ENCODE measurements at regions not wholly inside any gene's neighbourhood (a gene's known extent, or its start where the extent isn't known, plus 50 kb on each side); places are given as distances from the start of the nearest gene placed in this dataset.

DNA sequence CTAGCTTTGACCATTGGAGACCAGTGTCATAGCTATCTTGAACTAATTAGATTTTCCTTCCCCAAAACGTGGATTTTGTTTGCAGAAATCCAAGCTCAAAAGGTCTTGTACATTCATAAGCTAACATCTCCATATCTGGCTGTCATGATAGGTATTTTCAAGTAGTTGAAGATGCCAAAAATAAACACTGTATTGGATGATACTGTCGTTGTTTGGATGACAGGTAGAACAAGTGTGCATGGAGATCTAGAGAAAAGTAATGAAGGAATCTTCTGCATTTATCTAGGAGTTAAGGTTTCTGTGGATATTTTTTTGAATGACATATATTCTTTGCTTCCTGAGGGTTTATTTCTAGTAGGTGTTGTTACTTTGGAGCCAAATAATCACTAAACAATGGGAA, 1696.1 kb downstream of the SI start:
- H2AFZ ChIP-seq (ENCODE audit: low read depth) = no peak overlapping the region
- H3F3A ChIP-seq (replicated peaks; ENCODE audit: insufficient read depth) = no peaks in the 10 kb centered on the region
- 21% methylated on average over 2 of the region's 2 CpGs for WGBS (ENCODE audit: low lambda C conversion rate)
- no peaks in the 10 kb centered on the region for H3K9me2 ChIP-seq
- H3K27me3 ChIP-seq (ENCODE audit: insufficient read depth) = no peaks in the 10 kb centered on the region
- no peaks in the 10 kb centered on the region for H3K79me2 ChIP-seq (ENCODE audit: insufficient read depth)
- no peaks in the 10 kb centered on the region for H4K20me1 ChIP-seq (ENCODE audit: insufficient read depth)
- H3K27ac ChIP-seq (ENCODE audit: low read depth in 2 of 2, low read length in 1 of 2) = no peak overlapping the region
- no peaks in the 10 kb centered on the region; the same call in 1 of the 2 replicates for H3K9me3 ChIP-seq
- TF ChIP-seq EZH2phosphoT487 (IDR thresholded peaks at IDR 0.05; ENCODE audit: borderline replicate concordance, low read depth) (no peak), JUND (IDR thresholded peaks at IDR 0.05) (no peak)
- CTCF ChIA-PET = no interaction called here
- no peak overlapping the region for H3K9ac ChIP-seq
- no peaks in the 10 kb centered on the region for H3K36me3 ChIP-seq (replicated peaks in 1 of 2; ENCODE audit: control insufficient read depth in 1 of 2, insufficient read depth in 2 of 2, low read length in 1 of 2)
- H3K4me2 ChIP-seq = no peak overlapping the region
- H3K4me1 ChIP-seq (ENCODE audit: control insufficient read depth in 1 of 2, insufficient read depth in 2 of 2, low read depth in 1 of 2, low read length in 1 of 2) = no peaks in the 10 kb centered on the region
- no peak for DNase-seq
- POLR2A ChIA-PET = no interaction called here
- no peak overlapping the region for H3K4me3 ChIP-seq (ENCODE audit: low read depth in 2 of 2, low read length in 1 of 2)

GRCh38 chr3:163368168-163368567, 1710.1 kb downstream of the SI start:
- H3K4me1 ChIP-seq (ENCODE audit: control insufficient read depth in 1 of 2, insufficient read depth in 2 of 2, low read depth in 1 of 2, low read length in 1 of 2) = no peaks in the 10 kb centered on the region; a peak in 1 of 4 replicates
- no peaks in the 10 kb centered on the region for H3K36me3 ChIP-seq (replicated peaks in 1 of 2; ENCODE audit: control insufficient read depth in 1 of 2, insufficient read depth in 2 of 2, low read length in 1 of 2)
- CTCF ChIA-PET = interaction anchor here (0.9 kb wide), 1 partner anchor 11 kb away, joined by 3 read pairs; no protein-coding TSS in a partner anchor
- no peaks in the 10 kb centered on the region for H4K20me1 ChIP-seq (ENCODE audit: insufficient read depth)
- H3K27ac ChIP-seq (ENCODE audit: low read depth in 2 of 2, low read length in 1 of 2) = no peak overlapping the region
- no peak overlapping the region for H2AFZ ChIP-seq (ENCODE audit: low read depth)
- no peaks in the 10 kb centered on the region for H3F3A ChIP-seq (replicated peaks; ENCODE audit: insufficient read depth)
- no peaks in the 10 kb centered on the region for H3K79me2 ChIP-seq (ENCODE audit: insufficient read depth)
- H3K9me2 ChIP-seq = no peaks in the 10 kb centered on the region; the same call in 1 of the 2 replicates
- no peak overlapping the region for H3K9ac ChIP-seq
- peaks cover 10% of the 10 kb centered on the region; the same call in 1 of the 2 replicates for H3K9me3 ChIP-seq
- H3K27me3 ChIP-seq (ENCODE audit: insufficient read depth) = no peaks in the 10 kb centered on the region
- POLR2A ChIA-PET = no interaction called here
- TF ChIP-seq, protein P1, sequence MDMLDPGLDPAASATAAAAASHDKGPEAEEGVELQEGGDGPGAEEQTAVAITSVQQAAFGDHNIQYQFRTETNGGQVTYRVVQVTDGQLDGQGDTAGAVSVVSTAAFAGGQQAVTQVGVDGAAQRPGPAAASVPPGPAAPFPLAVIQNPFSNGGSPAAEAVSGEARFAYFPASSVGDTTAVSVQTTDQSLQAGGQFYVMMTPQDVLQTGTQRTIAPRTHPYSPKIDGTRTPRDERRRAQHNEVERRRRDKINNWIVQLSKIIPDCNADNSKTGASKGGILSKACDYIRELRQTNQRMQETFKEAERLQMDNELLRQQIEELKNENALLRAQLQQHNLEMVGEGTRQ (IDR thresholded peaks at IDR 0.05; ENCODE audit: borderline replicate concordance, low read depth, low read length) = no peak
- TF ChIP-seq, protein P2, sequence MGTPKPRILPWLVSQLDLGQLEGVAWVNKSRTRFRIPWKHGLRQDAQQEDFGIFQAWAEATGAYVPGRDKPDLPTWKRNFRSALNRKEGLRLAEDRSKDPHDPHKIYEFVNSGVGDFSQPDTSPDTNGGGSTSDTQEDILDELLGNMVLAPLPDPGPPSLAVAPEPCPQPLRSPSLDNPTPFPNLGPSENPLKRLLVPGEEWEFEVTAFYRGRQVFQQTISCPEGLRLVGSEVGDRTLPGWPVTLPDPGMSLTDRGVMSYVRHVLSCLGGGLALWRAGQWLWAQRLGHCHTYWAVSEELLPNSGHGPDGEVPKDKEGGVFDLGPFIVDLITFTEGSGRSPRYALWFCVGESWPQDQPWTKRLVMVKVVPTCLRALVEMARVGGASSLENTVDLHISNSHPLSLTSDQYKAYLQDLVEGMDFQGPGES (IDR thresholded peaks at IDR 0.05; ENCODE audit: low read depth, low read length) = no peak
- TF ChIP-seq CHD2 (IDR thresholded peaks at IDR 0.05; ENCODE audit: low read length, partially characterized antibody) = no peak
- TF ChIP-seq ELF1 (IDR thresholded peaks at IDR 0.05) = no peak
- no peak for TF ChIP-seq TCF12 (IDR thresholded peaks at IDR 0.05)
- TF ChIP-seq RFX5 (IDR thresholded peaks at IDR 0.05; ENCODE audit: low read length) = no peak
- TF ChIP-seq FOSL2 (IDR thresholded peaks at IDR 0.05; ENCODE audit: borderline replicate concordance, low read depth) = no peak
- TF ChIP-seq FOXJ3 (CRISPR knock-in tag; IDR thresholded peaks at IDR 0.05) = no peak
- no peak for TF ChIP-seq MXI1 (IDR thresholded peaks at IDR 0.05; ENCODE audit: low read depth, low read length)
- no peak for TF ChIP-seq JUND (IDR thresholded peaks at IDR 0.05)
- H3K4me3 ChIP-seq (ENCODE audit: low read depth in 2 of 2, low read length in 1 of 2) = no peak overlapping the region
- DNase-seq = no peak
- H3K4me2 ChIP-seq = no peak overlapping the region

DNA sequence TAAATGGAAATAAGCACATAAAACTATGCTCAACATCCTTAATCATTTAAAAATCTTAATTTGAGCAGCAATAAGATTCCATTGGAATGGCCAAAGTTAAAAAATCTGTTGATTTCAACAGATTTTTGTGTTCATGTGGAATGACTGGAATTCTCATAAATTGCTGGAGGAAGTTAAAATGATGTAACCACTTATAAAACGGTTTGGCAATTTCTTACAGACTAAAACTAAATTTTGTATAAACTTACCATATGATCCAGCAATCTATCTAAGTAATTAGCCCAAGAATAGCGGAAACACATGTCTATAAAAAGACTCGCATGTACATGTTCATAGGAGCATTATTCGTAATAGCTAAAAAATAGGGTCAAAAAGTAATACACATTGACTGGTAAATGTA, 1713.6 kb downstream of the SI start:
- Histone ChIP-seq H3K4me2 (no peak overlapping the region), H3K79me2 (ENCODE audit: insufficient read depth) (no peaks in the 10 kb centered on the region), H3K27me3 (ENCODE audit: insufficient read depth) (no peaks in the 10 kb centered on the region), H3K4me3 (ENCODE audit: low read depth in 2 of 2, low read length in 1 of 2) (no peak overlapping the region), H3K36me3 (replicated peaks in 1 of 2; ENCODE audit: control insufficient read depth in 1 of 2, insufficient read depth in 2 of 2, low read length in 1 of 2) (no peaks in the 10 kb centered on the region), H3K27ac (ENCODE audit: low read depth in 2 of 2, low read length in 1 of 2) (no peak overlapping the region), H3K9me2 (no peaks in the 10 kb centered on the region; the same call in 1 of the 2 replicates), H3K9me3 (0 out of 2 replicates have a peak, but pooled peaks cover 10% of the 10 kb centered on the region), H4K20me1 (ENCODE audit: insufficient read depth) (no peaks in the 10 kb centered on the region), H2AFZ (ENCODE audit: low read depth) (no peak overlapping the region), H3K4me1 (ENCODE audit: control insufficient read depth in 1 of 2, insufficient read depth in 2 of 2, low read depth in 1 of 2, low read length in 1 of 2) (peaks cover 0 to 3% of the 10 kb centered on the region in 2 experiments; a peak in 2 of 4 replicates), H3F3A (replicated peaks; ENCODE audit: insufficient read depth) (no peaks in the 10 kb centered on the region), H3K9ac (no peak overlapping the region)
- TF ChIP-seq EZH2phosphoT487 (IDR thresholded peaks at IDR 0.05; ENCODE audit: borderline replicate concordance, low read depth) = no peak
- no peak for TF ChIP-seq YY1 (IDR thresholded peaks at IDR 0.05; ENCODE audit: low read depth)
- TF ChIP-seq GATA2 (CRISPR knock-in tag; IDR thresholded peaks at IDR 0.05) = no peak
- no peak for TF ChIP-seq FOXM1 (IDR thresholded peaks at IDR 0.05; ENCODE audit: low read depth)
- no peak for TF ChIP-seq FOXJ3 (CRISPR knock-in tag; IDR thresholded peaks at IDR 0.05)
- no peak for DNase-seq
- ChIA-PET CTCF (no interaction called here), POLR2A (no interaction called here)
- WGBS (ENCODE audit: low lambda C conversion rate) = 56% methylated on average over 4 of the region's 4 CpGs

Data from SK-N-SH (cell line).